Ectodermal cell (in vitro differentiated cells): ENCODE measurements at regions not wholly inside any gene's neighbourhood (a gene's known extent, or its start where the extent isn't known, plus 50 kb on each side); places are given as distances from the start of the nearest gene placed in this dataset.

Experiments used
- H3K27ac ChIP-seq: 2 replicates; pipeline ENCODE4 v1.7.0; 2013; ENCODE audit warnings: mild to moderate bottlenecking, low read depth, low read length; ENCODE audit not compliant: insufficient read depth, poor library complexity, severe bottlenecking
- H3K27me3 ChIP-seq: 2 replicates; pipeline ENCODE4 v1.7.0; 2013; ENCODE audit warnings: mild to moderate bottlenecking, low read length; ENCODE audit not compliant: insufficient read depth, control insufficient read depth, poor library complexity, severe bottlenecking
- H3K36me3 ChIP-seq: one replicate; pipeline ENCODE4 v1.7.0; 2013; ENCODE audit warnings: low read length; ENCODE audit not compliant: control insufficient read depth, insufficient read depth
- H3K4me1 ChIP-seq: one replicate; pipeline ENCODE4 v1.7.0; 2013; ENCODE audit warnings: low read length; ENCODE audit not compliant: control insufficient read depth, insufficient read depth
- H3K4me3 ChIP-seq: 2 replicates; pipeline ENCODE4 v1.7.0; 2013; ENCODE audit warnings: low read depth, low read length, control low read depth; ENCODE audit not compliant: insufficient read depth
- H3K9me3 ChIP-seq: 2 replicates; pipeline ENCODE4 v1.7.0; 2013; ENCODE audit warnings: mild to moderate bottlenecking, low read length, moderate library complexity; ENCODE audit not compliant: control insufficient read depth
- WGBS, 2 experiments: methylation state at CpG; one replicate each; pipeline ENCODE4 v1.1.7; 2013; ENCODE audit warnings: missing lambda C conversion rate in 2 of 2; 5-methylcytosine and 5-hydroxymethylcytosine counted together

DNA sequence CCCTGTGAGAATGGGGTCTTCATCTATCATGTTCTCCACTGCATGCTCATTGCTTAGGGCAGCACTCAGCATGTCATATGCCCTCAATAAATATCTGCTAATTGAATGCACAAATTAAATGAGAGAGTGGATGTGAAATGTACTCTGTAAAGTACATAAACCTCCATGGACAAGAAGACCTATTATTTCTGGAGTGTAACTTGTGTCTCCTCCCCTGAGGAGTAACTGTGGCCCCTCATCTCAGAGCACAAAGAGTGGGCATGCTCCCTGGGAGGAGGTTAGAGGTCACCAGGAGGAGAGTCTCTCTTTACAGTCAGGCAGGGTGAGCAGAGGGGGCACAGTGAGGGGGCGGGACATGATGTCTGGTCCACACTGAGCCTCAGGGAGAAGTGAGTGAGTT lies 313.6 kb upstream of the PODXL start:
- Histone ChIP-seq H3K4me1 (no peaks in the 10 kb centered on the region), H3K27me3 (peaks cover 3% of the 10 kb centered on the region), H3K27ac (no peak overlapping the region), H3K4me3 (no peak overlapping the region), H3K36me3 (no peaks in the 10 kb centered on the region), H3K9me3 (no peaks in the 10 kb centered on the region)
- 90 to 94% methylated on average over 1 of the region's 1 CpG for WGBS, 2 experiments

DNA sequence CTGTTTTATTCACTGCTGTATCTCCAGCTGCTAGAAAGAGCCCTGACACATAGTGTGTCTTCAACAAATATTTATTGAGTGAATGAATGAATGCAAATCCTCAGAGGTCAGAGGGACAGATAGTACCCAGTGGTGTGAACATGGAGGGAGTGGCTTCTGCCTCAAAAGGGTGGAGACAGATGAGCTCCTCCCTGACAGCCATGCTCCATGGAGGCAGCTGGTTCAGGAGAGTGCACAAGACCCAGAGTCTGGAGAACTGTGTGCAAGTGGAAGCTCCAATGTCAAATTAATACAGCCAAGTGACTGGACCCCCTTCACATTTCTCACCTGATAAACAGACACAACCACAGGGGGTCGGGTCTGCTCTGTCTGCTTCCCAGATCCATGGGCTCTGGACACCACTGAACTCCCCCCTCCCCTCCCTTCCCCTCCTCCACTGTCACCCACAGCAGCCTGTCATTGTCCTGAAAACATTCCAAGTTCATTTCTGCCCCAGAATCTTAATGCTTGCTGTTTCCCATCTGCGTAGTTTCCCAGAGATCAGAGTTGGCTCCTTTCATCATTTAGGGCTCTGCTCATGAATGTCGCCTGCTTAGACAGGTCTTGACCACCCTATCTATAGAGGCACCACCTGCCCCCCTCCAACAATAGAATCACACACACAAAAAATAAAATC lies 312.9 kb upstream of the PODXL start:
- no peak overlapping the region for H3K4me3 ChIP-seq
- 76 to 78% methylated on average over 3 of the region's 3 CpGs for WGBS, 2 experiments
- no peaks in the 10 kb centered on the region for H3K9me3 ChIP-seq
- no peaks in the 10 kb centered on the region for H3K4me1 ChIP-seq
- H3K27me3 ChIP-seq = peaks cover 3% of the 10 kb centered on the region
- no peaks in the 10 kb centered on the region for H3K36me3 ChIP-seq
- H3K27ac ChIP-seq = no peak overlapping the region

DNA sequence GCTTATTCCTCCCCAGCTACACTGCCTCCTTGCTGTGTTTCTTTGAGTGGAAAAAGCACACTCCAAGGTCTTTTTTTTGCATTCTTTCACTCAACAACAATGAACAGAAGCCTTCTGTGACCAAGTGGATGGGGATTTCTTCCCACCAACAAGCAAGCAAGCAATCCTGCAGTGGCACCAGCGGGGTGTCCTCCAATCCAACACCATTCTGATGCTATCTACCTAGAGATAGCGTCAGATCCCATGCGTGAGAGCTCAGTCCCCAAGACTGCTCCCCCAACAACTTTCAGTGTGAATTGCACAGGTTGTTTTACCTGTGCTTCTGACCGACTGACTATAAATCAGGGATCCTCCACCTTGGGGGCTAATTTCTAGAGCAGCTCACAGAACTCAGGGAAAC lies 311.0 kb upstream of the PODXL start:
- Histone ChIP-seq H3K4me3 (no peak overlapping the region), H3K9me3 (no peaks in the 10 kb centered on the region), H3K27me3 (no peaks in the 10 kb centered on the region), H3K27ac (no peak overlapping the region), H3K36me3 (no peaks in the 10 kb centered on the region), H3K4me1 (no peaks in the 10 kb centered on the region)
- WGBS, 2 experiments = 86 to 91% methylated on average over 4 of the region's 4 CpGs

DNA sequence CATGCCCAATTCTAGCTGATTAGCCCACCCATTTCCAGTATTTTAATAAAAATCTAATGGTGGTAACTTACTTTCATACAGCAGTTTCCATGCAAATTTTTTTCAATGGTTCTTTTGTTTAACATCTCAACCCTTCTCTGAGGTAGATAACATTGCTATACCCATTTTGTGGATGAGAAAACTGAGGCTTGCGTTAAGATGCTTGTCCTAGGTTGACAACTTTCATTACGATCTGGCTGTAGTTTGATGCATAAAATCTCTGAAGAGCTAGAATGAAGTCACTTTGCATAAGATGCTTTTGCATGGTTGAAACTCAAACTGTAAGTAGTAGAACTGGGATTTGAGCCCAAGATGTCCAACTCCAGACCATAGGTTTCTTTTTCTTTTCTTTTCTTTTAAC lies 309.5 kb upstream of the PODXL start:
- Histone ChIP-seq H3K27me3 (no peaks in the 10 kb centered on the region), H3K4me3 (no peak overlapping the region), H3K4me1 (no peaks in the 10 kb centered on the region), H3K27ac (no peak overlapping the region), H3K9me3 (no peaks in the 10 kb centered on the region), H3K36me3 (no peaks in the 10 kb centered on the region)
- 89 to 96% methylated on average over 2 of the region's 2 CpGs for WGBS, 2 experiments

DNA sequence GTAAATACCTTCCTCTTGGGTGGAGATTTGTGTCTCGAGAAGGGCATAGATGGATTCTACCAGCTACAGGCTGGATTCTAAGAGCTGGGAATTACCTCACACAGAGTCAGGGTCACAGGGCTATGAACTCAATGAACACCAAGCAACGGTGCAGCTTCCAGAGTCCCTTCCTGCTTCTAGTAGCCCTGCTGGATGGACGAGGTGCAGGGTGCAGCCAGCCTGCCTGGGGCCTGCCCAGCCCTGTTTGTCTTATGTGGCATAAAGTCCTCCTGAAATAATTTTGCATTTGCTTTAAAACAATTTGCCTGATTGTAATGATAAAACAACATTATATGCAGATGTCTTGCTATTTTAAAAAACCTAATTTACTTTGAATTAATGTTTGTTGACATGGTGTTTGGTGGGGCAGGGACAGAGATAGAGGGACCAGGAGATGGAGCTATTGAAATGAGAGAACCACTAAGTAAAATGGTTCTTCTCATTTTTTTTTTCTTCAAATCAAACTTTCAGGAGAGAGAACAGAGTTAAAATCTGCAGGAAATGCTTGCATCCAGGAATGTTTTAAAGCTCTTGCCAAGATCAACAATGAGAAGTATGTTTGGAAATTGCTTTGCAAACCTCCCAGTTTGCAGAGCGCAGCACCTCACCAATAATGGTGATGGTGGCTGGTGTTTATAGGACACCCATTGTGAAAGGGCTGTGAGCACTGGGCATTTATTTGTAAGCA lies 305.4 kb upstream of the PODXL start:
- H3K9me3 ChIP-seq = no peaks in the 10 kb centered on the region
- H3K27me3 ChIP-seq = no peaks in the 10 kb centered on the region
- 86 to 89% methylated on average over 4 of the region's 4 CpGs for WGBS, 2 experiments
- no peak overlapping the region for H3K27ac ChIP-seq
- H3K36me3 ChIP-seq = no peaks in the 10 kb centered on the region
- no peak overlapping the region for H3K4me3 ChIP-seq
- peaks cover 13% of the 10 kb centered on the region for H3K4me1 ChIP-seq

DNA sequence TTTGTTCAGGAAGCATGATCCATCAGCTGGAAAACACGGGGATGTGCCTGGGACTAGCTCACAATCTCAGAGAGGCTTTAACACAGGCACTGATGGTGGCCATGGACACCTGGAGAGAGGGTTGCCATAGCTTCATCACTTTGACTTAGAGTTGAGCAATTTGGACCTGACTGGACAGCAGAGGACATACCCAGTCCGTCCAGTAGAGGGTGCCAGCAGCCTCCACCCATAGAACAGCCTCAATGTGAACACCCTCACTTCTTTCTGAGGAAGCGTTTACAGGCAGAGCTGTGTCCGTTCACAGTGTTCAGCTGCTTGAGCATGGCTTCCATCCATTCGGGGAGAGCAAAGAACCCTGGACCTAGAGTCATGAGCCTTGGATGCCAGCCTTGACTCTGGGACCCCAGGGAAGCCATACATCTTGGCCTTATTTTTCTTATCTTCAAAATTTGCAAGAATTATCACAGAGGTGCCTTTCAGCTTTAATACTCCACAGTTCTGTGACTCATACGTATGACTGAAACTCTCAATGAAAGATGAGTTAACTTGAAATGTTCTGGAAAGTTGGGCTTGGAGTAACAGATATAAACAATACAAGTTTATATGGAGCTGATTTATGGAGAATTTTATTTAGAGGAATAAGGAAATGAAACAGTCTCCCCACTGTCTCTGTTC lies 302.9 kb upstream of the PODXL start:
- H3K9me3 ChIP-seq = no peaks in the 10 kb centered on the region
- H3K36me3 ChIP-seq = no peaks in the 10 kb centered on the region
- no peak overlapping the region for H3K27ac ChIP-seq
- H3K4me1 ChIP-seq = peaks cover 13% of the 10 kb centered on the region
- no peaks in the 10 kb centered on the region for H3K27me3 ChIP-seq
- H3K4me3 ChIP-seq = no peak overlapping the region
- 30 to 31% methylated on average over 6 of the region's 6 CpGs for WGBS, 2 experiments

DNA sequence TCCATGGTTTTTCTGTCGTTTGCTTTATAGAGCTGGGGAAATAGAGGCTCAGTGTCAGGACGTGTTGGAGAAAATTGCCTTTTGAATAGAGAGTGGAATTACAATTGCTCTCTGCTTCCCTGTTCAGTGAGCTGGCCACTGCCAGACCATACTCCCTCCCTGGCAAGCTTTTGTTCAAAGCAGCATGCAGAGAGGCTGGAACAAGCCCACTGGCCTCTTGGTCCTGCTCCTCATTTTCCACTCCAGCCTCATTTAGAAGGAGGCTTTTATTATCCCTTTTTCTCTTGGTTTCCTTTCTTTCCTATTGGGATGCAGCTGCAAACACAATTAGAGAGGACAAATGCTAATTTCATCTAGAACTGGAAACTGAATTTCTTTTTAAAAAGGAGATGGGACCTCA lies 302.2 kb upstream of the PODXL start:
- no peak overlapping the region for H3K27ac ChIP-seq
- peaks cover 13% of the 10 kb centered on the region for H3K4me1 ChIP-seq
- H3K36me3 ChIP-seq = no peaks in the 10 kb centered on the region
- H3K4me3 ChIP-seq = no peak overlapping the region
- no peaks in the 10 kb centered on the region for H3K27me3 ChIP-seq
- WGBS, 2 experiments = 32 to 40% methylated on average over 2 of the region's 2 CpGs
- H3K9me3 ChIP-seq = no peaks in the 10 kb centered on the region

DNA sequence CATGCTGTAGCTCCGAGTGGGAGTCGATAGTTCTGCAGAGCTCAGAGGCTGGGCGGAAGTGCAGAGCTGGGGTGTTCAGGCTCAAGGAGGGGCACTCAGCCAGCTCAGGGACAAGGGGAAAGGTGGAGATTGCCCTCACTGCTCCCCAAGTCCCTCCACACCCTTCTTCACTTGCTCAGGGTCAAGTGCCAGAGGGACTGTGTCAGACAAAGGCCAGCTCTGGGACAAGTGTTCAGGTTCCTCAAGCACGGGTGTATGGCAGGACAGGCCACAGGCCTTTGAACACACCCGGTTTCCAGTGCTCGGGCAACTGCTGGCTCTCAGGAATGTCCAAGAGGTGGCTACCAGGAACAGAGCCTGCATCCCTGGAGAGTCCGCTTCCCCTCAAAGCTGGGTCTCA lies 293.0 kb upstream of the PODXL start:
- no peak overlapping the region for H3K27ac ChIP-seq
- H3K9me3 ChIP-seq = no peaks in the 10 kb centered on the region
- H3K4me1 ChIP-seq = no peaks in the 10 kb centered on the region
- no peak overlapping the region for H3K4me3 ChIP-seq
- WGBS, 2 experiments = 93 to 94% methylated on average over 7 of the region's 7 CpGs
- H3K36me3 ChIP-seq = no peaks in the 10 kb centered on the region
- H3K27me3 ChIP-seq = no peaks in the 10 kb centered on the region

DNA sequence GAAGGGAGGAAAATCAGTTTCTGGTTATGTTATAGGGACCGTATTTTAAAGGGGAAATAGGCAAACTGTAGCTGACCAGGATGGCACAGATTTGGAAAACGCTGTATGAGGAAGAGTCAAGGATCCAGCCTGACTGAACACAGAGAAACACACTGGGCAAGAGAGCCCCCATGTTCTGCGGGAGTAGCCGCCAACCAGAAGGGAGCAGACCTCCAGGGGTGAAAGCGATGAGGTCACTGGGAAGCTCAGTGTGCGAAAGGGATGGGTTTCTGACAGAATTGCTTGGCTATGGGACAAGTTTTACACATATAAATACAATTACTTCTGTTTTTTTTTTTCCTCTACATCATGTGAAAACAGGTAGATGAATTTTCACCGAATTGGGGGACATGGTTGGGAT lies 291.6 kb upstream of the PODXL start:
- WGBS, 2 experiments = 76 to 77% methylated on average over 7 of the region's 7 CpGs
- Histone ChIP-seq H3K27ac (no peak overlapping the region), H3K9me3 (no peaks in the 10 kb centered on the region), H3K36me3 (no peaks in the 10 kb centered on the region), H3K27me3 (no peaks in the 10 kb centered on the region), H3K4me1 (no peaks in the 10 kb centered on the region), H3K4me3 (no peak overlapping the region)

DNA sequence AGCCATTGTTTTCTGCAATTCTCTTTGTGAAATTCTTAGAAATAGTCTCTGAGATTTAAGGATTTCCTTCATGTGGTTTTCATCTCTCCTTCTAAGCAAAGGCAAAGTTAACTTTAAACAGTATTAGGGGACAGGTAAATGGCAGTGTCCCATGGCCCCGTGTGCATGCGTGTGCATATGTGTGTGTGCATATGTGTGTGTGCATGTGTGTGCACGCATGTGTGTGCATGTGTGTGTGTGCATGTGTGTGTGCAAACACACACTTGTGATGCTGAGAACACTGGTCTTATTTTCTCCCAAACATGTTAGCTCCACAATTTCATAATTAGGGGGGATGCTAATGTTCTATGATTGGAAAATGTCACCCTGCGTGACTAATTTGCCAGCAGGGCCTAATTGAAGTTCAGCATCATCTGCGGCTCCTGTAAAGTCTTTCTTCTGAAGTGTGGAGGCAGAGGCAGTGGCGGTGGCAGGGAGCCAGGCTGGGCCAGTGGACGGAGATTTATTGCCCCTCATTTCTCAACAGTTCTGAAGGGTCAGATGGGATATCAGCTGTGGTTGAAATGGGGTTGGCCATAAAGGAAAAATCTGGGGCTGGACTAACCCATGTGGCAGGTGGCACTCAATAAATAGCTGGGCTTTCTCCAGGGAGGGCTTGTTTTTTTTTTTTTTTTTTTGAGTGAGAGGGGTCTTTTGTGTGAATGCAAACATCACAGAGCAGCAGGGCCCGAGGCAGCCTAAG lies 289.3 kb upstream of the PODXL start:
- Histone ChIP-seq H3K9me3 (no peaks in the 10 kb centered on the region), H3K36me3 (no peaks in the 10 kb centered on the region), H3K4me1 (no peaks in the 10 kb centered on the region), H3K4me3 (no peak overlapping the region), H3K27ac (no peak overlapping the region), H3K27me3 (no peaks in the 10 kb centered on the region)
- 88 to 89% methylated on average over 8 of the region's 8 CpGs for WGBS, 2 experiments
